ENCODE measurements at regions not wholly inside any gene's neighbourhood (a gene's known extent, or its start where the extent isn't known, plus 50 kb on each side); places are given as distances from the start of the nearest gene placed in this dataset.

DNA sequence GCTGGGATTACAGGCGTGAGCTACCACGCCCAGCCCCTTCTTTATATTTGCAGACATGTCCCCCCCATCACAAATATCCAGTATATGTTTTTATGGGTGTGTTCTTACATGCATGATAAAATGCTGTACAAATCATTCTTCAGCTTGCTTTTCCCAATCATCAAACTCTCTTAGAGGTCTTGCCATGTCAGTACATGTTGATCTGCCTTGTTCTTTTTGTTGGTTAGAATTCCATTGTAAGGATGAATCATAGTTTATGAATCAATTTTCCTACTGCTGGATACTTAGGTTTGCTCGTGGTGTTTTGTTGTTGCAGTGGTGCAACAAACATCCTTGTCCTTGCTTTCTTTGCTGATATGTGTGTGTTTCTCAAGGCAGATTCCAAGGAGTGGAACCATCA, 79.9 kb upstream of the NEURL1B start:
- CTCF ChIA-PET = no interaction called here
- intact Hi-C loops (cut with micrococcal nuclease; ENCODE audit: unreplicated experiment) = loop anchor here (10.0 kb wide), 1 partner anchor 134 kb away; no protein-coding TSS in a partner anchor
- H3K27ac Mint-ChIP-seq (ENCODE audit: unreplicated experiment) = no peak overlapping the region
- H3K4me1 Mint-ChIP-seq (ENCODE audit: low read depth, unreplicated experiment) = no peaks in the 10 kb centered on the region
- no peak for DNase-seq
- TF ChIP-seq, protein P1, sequence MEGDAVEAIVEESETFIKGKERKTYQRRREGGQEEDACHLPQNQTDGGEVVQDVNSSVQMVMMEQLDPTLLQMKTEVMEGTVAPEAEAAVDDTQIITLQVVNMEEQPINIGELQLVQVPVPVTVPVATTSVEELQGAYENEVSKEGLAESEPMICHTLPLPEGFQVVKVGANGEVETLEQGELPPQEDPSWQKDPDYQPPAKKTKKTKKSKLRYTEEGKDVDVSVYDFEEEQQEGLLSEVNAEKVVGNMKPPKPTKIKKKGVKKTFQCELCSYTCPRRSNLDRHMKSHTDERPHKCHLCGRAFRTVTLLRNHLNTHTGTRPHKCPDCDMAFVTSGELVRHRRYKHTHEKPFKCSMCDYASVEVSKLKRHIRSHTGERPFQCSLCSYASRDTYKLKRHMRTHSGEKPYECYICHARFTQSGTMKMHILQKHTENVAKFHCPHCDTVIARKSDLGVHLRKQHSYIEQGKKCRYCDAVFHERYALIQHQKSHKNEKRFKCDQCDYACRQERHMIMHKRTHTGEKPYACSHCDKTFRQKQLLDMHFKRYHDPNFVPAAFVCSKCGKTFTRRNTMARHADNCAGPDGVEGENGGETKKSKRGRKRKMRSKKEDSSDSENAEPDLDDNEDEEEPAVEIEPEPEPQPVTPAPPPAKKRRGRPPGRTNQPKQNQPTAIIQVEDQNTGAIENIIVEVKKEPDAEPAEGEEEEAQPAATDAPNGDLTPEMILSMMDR (IDR thresholded peaks at IDR 0.05; ENCODE audit: unreplicated experiment) = no peak
- peaks cover 100% of the 10 kb centered on the region for H3K27me3 Mint-ChIP-seq (ENCODE audit: unreplicated experiment)
- no TSS peak for BruUV-seq (replicated peaks)
- H3K9me3 Mint-ChIP-seq (ENCODE audit: low read depth, unreplicated experiment) = no peaks in the 10 kb centered on the region
- H3K36me3 Mint-ChIP-seq (ENCODE audit: insufficient read depth, unreplicated experiment) = no peaks in the 10 kb centered on the region
- no peak overlapping the region for H3K4me3 Mint-ChIP-seq (ENCODE audit: low read depth, unreplicated experiment)

DNA sequence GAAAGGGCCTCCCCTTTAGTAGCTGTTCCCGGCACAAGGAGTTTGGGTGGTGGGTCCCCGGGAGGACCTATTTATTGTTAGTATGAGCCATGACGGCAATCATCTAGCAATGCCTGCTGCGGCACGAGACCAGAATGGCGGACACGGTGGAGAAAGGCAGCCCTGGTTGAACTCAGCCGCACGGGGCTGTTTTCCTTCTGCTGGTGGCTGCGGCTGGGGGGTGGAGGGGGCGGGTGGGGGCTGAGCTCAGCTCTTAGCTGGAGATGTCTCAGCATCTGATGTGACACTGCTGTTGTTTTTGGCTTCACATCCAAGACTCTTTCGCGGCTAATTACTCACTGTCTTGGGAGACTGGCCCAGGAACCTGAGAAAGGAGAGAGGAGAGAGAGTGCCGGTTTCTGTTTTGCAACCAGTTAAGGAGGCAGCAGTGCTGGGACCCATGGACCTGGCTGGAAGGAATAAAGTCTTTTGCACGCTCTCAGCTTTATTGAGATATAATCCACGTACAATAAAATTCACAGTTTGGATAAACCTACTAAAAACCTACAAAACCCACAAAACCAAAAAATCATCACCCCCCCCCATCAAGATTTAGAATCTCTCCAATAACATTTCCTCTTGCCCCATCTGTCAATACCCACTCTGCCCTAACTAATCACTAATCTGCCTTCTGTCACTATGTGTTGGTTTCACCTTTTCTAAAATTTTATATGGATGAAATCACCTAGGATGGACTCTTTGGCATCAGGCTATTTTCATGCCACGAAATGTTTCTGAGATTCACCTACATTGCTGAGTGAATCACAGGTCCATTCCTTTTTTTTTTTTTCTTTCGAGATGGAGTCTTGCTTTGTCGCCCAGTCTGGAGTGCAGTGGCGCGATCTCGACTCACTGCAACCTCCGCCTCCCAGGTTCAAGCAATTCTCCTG, 81.8 kb upstream of the NEURL1B start:
- H3K4me3 Mint-ChIP-seq (ENCODE audit: low read depth, unreplicated experiment) = no peak overlapping the region
- CTCF ChIA-PET = no interaction called here
- H3K9me3 Mint-ChIP-seq (ENCODE audit: low read depth, unreplicated experiment) = no peaks in the 10 kb centered on the region
- TF ChIP-seq, protein P1 (IDR thresholded peaks at IDR 0.05; ENCODE audit: unreplicated experiment) = no peak
- no peak overlapping the region for H3K27ac Mint-ChIP-seq (ENCODE audit: unreplicated experiment)
- peaks cover 100% of the 10 kb centered on the region for H3K27me3 Mint-ChIP-seq (ENCODE audit: unreplicated experiment)
- H3K36me3 Mint-ChIP-seq (ENCODE audit: insufficient read depth, unreplicated experiment) = no peaks in the 10 kb centered on the region
- no peaks in the 10 kb centered on the region for H3K4me1 Mint-ChIP-seq (ENCODE audit: low read depth, unreplicated experiment)
- no peak for DNase-seq
- BruUV-seq (replicated peaks) = no TSS peak
- intact Hi-C loops (cut with micrococcal nuclease; ENCODE audit: unreplicated experiment) = no loop called here

DNA sequence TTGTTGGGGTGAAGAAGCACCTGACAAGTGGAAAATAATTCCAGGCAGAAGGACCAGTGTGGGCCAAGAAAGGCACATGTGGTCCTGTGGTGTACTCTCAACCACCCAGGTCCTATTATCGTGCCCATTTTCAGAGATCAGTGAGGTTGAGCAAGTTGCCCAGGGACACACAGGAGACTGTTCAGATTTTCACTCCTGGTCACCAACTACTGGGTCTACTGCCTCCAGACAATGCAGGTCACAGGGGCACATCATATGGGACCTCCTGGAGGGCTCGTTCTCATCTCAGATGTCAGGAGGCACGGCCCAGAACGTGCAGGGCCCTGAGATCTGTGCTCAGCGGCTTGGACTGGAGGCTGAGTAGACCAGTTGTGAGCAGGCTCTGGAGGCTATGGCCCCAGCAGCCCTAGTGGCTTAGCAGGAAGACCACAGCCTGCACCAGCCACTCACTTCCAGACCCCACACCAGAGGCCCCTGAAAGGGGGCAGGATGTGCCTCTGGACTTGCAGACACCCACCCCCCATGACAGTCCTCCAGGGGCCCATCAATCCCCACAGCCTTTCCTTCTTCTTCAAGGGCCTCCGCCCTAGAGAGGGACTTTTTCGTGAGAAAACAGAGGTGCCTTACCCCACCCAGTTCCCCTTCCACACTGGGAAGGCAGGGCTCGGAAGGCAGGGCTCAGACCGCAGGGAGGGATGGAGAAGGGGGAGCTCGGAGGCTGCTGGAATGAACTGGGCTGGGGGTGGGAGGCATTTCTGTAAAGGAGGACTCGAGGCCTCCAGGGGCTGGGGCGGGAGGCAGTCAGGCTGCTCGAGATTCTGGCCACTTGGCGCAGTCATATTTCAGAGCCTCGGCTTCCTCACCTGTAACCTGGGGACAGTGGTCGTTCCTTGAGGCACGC, 82.7 kb upstream of the NEURL1B start:
- H3K4me3 Mint-ChIP-seq (ENCODE audit: low read depth, unreplicated experiment) = no peak overlapping the region

DNA sequence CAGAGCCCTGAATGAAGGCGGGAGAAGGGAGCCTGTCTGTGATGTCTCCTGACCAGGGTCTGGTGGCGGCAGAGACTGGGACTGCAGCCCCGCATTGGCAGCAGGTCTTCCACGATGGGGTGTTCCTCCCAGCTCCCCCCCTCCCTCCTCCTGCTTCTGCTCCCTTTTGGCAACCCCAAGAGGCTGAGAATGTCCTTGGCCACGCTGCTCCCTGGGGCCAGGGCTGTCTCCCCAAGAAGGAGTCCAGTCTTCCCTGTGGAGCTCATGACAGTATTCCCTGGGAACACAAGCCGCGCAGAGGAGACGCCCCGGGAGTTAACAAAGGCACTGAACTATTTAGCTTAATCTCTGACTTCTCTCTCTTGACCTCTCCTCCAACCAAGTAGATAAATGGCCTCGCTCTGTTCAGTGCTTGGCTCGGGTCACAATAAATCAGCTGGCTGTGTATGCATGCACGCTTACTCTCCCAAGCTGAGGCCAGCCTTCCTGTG, 84.0 kb upstream of the NEURL1B start:
- H3K9me3 Mint-ChIP-seq (ENCODE audit: low read depth, unreplicated experiment) = no peaks in the 10 kb centered on the region
- CTCF ChIA-PET = interaction anchor here (0.5 to 1.6 kb wide), 3 partner anchors 12 to 137 kb away, joined by 3 to 4 read pairs (median 3); no protein-coding TSS in a partner anchor
- no peaks in the 10 kb centered on the region for H3K36me3 Mint-ChIP-seq (ENCODE audit: insufficient read depth, unreplicated experiment)
- H3K4me3 Mint-ChIP-seq (ENCODE audit: low read depth, unreplicated experiment) = no peak overlapping the region
- TF ChIP-seq, protein P1 (IDR thresholded peaks at IDR 0.05; ENCODE audit: unreplicated experiment) = no peak
- DNase-seq = no peak
- H3K4me1 Mint-ChIP-seq (ENCODE audit: low read depth, unreplicated experiment) = no peaks in the 10 kb centered on the region
- BruUV-seq (replicated peaks) = no TSS peak
- H3K27me3 Mint-ChIP-seq (ENCODE audit: unreplicated experiment) = peaks cover 100% of the 10 kb centered on the region
- intact Hi-C loops (cut with micrococcal nuclease; ENCODE audit: unreplicated experiment) = no loop called here
- no peak overlapping the region for H3K27ac Mint-ChIP-seq (ENCODE audit: unreplicated experiment)

More for the DNA sequence above, 82.7 kb upstream of the NEURL1B start:
- peaks cover 100% of the 10 kb centered on the region for H3K27me3 Mint-ChIP-seq (ENCODE audit: unreplicated experiment)
- no peak for DNase-seq
- no peaks in the 10 kb centered on the region for H3K9me3 Mint-ChIP-seq (ENCODE audit: low read depth, unreplicated experiment)
- no TSS peak for BruUV-seq (replicated peaks)
- intact Hi-C loops (cut with micrococcal nuclease; ENCODE audit: unreplicated experiment) = no loop called here
- H3K27ac Mint-ChIP-seq (ENCODE audit: unreplicated experiment) = no peak overlapping the region
- no peaks in the 10 kb centered on the region for H3K36me3 Mint-ChIP-seq (ENCODE audit: insufficient read depth, unreplicated experiment)
- CTCF ChIA-PET = no interaction called here
- no peaks in the 10 kb centered on the region for H3K4me1 Mint-ChIP-seq (ENCODE audit: low read depth, unreplicated experiment)
- TF ChIP-seq, protein P1 (IDR thresholded peaks at IDR 0.05; ENCODE audit: unreplicated experiment) = no peak

Data from Calu3 (cell line).